Loucy (cell line): ENCODE measurements at regions not wholly inside any gene's neighbourhood (a gene's known extent, or its start where the extent isn't known, plus 50 kb on each side); places are given as distances from the start of the nearest gene placed in this dataset.

Source experiments
- H2AFZ ChIP-seq: fragments of 200-600 bp; sonication (generic); 2 replicates; pipeline ENCODE4 v1.6.0; 2016; ENCODE audit warnings: antibody characterized with exemption, mild to moderate bottlenecking, low read length, moderate library complexity
- H3F3A ChIP-seq: fragments of 200-600 bp; 2 replicates; pipeline ENCODE4 v1.6.0; 2016; ENCODE audit warnings: antibody characterized with exemption, low read depth, mild to moderate bottlenecking
- H3K27me3 ChIP-seq: fragments of 200-600 bp; sonication (generic); 2 replicates; pipeline ENCODE4 v1.6.1; 2014; ENCODE audit warnings: low read length, mild to moderate bottlenecking; ENCODE audit not compliant: insufficient read depth, poor library complexity, severe bottlenecking
- H3K36me3 ChIP-seq: fragments of 200-600 bp; sonication (generic); 2 replicates; pipeline ENCODE4 v1.6.1; 2016; ENCODE audit warnings: low read length; ENCODE audit not compliant: insufficient read depth
- H3K4me1 ChIP-seq: fragments of 200-600 bp; sonication (generic); 2 replicates; pipeline ENCODE4 v1.5.1; 2014; ENCODE audit warnings: low read length, mild to moderate bottlenecking; ENCODE audit not compliant: insufficient read depth, poor library complexity, severe bottlenecking
- H3K4me2 ChIP-seq: fragments of 200-600 bp; sonication (generic); 2 replicates; pipeline ENCODE4 v1.6.0; 2014; ENCODE audit warnings: antibody characterized with exemption, low read length, low read depth, mild to moderate bottlenecking; ENCODE audit not compliant: poor library complexity, severe bottlenecking
- H3K4me3 ChIP-seq: fragments of 200-600 bp; sonication (generic); 2 replicates; pipeline ENCODE4 v1.5.1; 2014; ENCODE audit warnings: low read length, mild to moderate bottlenecking, mixed read lengths; ENCODE audit not compliant: poor library complexity, severe bottlenecking
- H3K79me2 ChIP-seq: fragments of 200-600 bp; sonication (generic); 2 replicates; pipeline ENCODE4 v1.6.1; 2014; ENCODE audit warnings: low read length; ENCODE audit not compliant: insufficient read depth
- H3K9ac ChIP-seq: fragments of 200-600 bp; sonication (generic); 2 replicates; pipeline ENCODE4 v1.6.0; 2014; ENCODE audit warnings: mild to moderate bottlenecking, low read depth, low read length, moderate library complexity; ENCODE audit not compliant: poor library complexity, severe bottlenecking
- H3K9me2 ChIP-seq: fragments of 200-600 bp; sonication (generic); replicated peaks from 2 replicates; pipeline ENCODE4 v1.6.1; 2016; ENCODE audit warnings: low read depth, low read length, mixed read lengths
- H3K9me3 ChIP-seq: fragments of 200-600 bp; sonication (generic); 2 replicates; pipeline ENCODE4 v1.6.1; 2014; ENCODE audit warnings: mild to moderate bottlenecking, antibody characterized with exemption, low read length, low read depth; ENCODE audit not compliant: insufficient read depth
- H4K20me1 ChIP-seq: fragments of 200-600 bp; sonication (generic); 2 replicates; pipeline ENCODE4 v1.6.0; 2014; ENCODE audit warnings: antibody characterized with exemption, low read length, mild to moderate bottlenecking; ENCODE audit not compliant: insufficient read depth, poor library complexity, severe bottlenecking
- CTCF ChIP-seq: fragments of 200-600 bp; sonication (generic); conservative IDR thresholded peaks from 2 replicates; pipeline ENCODE4 v1.5.1; 2014; ENCODE audit warnings: mild to moderate bottlenecking, antibody characterized with exemption, low read length
- EZH2phosphoT487 ChIP-seq: fragments of 200-600 bp; IDR thresholded peaks from 2 replicates; pipeline ENCODE4 v1.6.1; 2018; ENCODE audit warnings: antibody characterized with exemption, mild to moderate bottlenecking, moderate library complexity, borderline replicate concordance

- Histone ChIP-seq H3K36me3 (no peaks in the 10 kb centered on the region), H3K27me3 (no peaks in the 10 kb centered on the region), H3K79me2 (no peaks in the 10 kb centered on the region), H3K4me1 (no peaks in the 10 kb centered on the region), H4K20me1 (no peaks in the 10 kb centered on the region), H3K9ac (no peak overlapping the region), H3K9me3 (no peaks in the 10 kb centered on the region), H2AFZ (no peak overlapping the region), H3K9me2 (no peaks in the 10 kb centered on the region), H3K4me2 (no peak overlapping the region), H3F3A (no peaks in the 10 kb centered on the region), H3K4me3 (no peak overlapping the region)
- TF ChIP-seq CTCF (no peak), EZH2phosphoT487 (no peak)
Observed at GRCh38 chr16:63066552-63066951, 1030.3 kb upstream of the CDH8 start.

- Histone ChIP-seq H3K4me1 (no peaks in the 10 kb centered on the region), H3K79me2 (no peaks in the 10 kb centered on the region), H3K36me3 (no peaks in the 10 kb centered on the region), H3K9me2 (no peaks in the 10 kb centered on the region), H4K20me1 (no peaks in the 10 kb centered on the region), H3K27me3 (no peaks in the 10 kb centered on the region), H3K9me3 (no peaks in the 10 kb centered on the region), H3F3A (no peaks in the 10 kb centered on the region), H2AFZ (no peak overlapping the region), H3K4me3 (no peak overlapping the region), H3K9ac (no peak overlapping the region), H3K4me2 (no peak overlapping the region)
- TF ChIP-seq EZH2phosphoT487 = no peak
- no peak for TF ChIP-seq CTCF
Observed at GRCh38 chr16:63061319-63061718, 1025.1 kb upstream of the CDH8 start.

GRCh38 chr16:63059676-63060075 lies 1023.4 kb upstream of the CDH8 start:
- Histone ChIP-seq H3K79me2 (no peaks in the 10 kb centered on the region), H3K4me3 (no peak overlapping the region), H3K27me3 (no peaks in the 10 kb centered on the region), H3K36me3 (no peaks in the 10 kb centered on the region), H3K9me2 (no peaks in the 10 kb centered on the region), H3K4me1 (no peaks in the 10 kb centered on the region), H2AFZ (no peak overlapping the region), H4K20me1 (no peaks in the 10 kb centered on the region), H3K4me2 (no peak overlapping the region), H3K9ac (no peak overlapping the region), H3K9me3 (no peaks in the 10 kb centered on the region), H3F3A (no peaks in the 10 kb centered on the region)
- TF ChIP-seq EZH2phosphoT487 = no peak
- TF ChIP-seq CTCF = no peak
